HT-29 (cell line): ENCODE measurements at regions not wholly inside any gene's neighbourhood (a gene's known extent, or its start where the extent isn't known, plus 50 kb on each side); places are given as distances from the start of the nearest gene placed in this dataset.

Experiments used
- DNase-seq: peaks from one replicate; pipeline ENCODE4 v3.0.0-alpha.2; 2015; ENCODE audit warnings: low spot score

DNA sequence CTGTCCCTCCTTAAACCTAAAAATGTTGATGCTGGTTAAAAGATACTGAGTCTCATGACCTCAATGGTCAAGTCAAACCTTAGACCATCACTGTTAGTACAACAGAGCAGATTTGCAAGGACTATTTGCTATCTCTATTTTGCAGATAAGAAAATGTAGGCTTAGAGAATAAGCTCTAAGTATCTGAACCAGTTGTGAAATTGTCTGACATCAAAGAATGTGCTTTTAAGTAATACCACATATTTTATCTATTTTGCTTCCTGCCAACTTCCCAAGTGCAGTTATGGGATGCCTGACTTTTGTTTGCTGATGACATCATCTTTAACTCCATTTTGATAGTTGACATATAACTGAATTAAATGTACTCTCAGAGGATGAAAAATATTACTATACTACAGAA, 83.6 kb upstream of the TMEM106B start:
- no peak for DNase-seq

GRCh38 chr7:12130609-12131008, 80.5 kb upstream of the TMEM106B start:
- peak; percentile 49 for DNase-seq

DNA sequence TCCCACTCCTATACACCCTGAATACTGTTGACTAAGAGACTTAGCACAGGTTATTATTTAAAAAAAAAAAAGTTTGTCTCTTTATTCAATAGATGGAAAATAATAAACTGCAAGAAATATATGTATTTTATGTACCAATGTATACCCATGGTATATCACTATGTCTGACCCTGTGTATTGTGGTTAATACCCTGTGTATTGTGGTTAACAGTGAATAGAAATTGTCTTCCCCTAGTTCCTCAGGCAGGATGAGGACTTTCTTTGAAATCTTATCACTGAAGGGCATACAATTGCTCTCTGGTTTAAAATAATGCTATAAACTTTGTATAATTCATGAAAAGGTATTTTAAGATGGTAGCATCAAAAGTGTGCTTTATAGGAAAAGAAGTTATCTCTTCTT, 80.0 kb upstream of the TMEM106B start:
- DNase-seq, result no peak

- DNase-seq, result peak; percentile 65
These were observed 77.2 kb upstream of the TMEM106B start for GRCh38 chr7:12133865-12134264.

DNA sequence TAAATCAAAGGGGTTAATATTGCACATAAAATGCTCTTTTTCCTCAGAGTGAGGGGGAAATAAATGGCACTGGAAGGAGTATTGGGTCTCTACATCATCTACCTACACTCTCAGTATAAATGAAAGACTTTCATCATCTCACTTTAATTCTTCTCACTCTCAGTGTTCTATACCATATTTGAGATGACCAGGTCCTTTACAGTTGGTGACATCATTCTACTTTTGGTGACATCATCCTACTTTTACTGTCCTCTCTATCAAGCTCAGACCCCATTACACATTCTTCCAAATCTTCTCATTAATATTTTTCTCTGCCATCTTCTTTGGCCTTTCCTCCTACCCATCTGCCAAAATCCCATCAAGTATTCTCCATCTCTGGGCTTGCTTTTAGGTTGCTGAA, 74.6 kb upstream of the TMEM106B start:
- DNase-seq, result no peak

DNA sequence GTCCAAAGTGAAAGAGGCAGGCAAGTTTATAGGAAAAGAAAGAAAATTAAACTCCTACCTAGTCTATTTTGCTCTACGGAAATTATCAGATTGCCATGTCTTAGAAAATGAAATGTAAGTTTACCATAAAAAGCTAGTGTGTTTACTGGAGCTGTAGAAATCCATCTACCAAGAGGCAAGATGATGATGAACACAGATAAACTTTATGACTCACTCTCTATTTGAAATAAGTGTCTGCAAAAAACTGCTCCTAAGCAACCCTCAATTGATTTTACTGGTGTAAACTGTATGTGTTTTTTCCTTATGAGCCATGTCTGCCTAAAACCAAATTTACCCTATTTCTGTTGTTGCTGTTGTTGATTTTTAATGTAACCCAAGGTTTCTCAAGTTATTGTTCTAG, 73.8 kb upstream of the TMEM106B start:
- DNase-seq, result peak; percentile 50

DNA sequence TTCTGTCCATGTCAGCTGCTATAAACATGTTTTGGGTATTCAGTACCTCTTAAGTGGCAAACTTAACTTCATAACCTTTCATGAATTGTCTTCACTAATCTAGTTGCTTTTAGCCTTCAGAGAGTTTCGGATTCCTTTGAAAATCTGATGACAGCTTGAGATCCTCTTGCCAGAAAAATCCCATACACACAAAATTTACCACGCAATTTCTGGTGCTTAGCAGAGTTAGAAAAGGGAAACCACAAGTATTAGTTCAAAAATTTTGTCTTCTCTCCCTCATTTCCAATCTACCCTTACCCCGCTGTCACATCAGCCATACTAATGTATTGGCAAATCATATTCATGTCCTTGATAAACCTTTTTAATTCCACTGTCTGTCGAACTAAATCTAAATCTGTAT, 72.7 kb upstream of the TMEM106B start:
- no peak for DNase-seq

DNA sequence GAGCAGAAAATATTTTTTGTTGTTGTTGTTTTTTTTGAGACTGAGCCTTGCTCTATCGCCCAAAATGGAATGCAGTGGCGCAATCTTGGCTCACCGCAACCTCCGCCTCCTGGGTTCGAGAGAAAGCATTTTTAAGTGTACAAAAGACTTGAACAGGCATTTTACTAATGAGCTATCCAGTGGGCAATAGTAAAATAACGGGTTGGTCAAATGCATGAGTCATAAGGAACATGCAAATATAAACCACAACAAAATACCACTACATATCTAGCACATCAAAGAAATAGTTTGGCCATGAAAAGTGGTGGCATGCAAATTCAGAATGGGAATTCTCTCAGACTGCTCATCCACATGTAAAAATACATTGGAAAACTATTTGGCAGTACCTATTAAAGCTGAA, 71.7 kb upstream of the TMEM106B start:
- peak; percentile 40 for DNase-seq

DNA sequence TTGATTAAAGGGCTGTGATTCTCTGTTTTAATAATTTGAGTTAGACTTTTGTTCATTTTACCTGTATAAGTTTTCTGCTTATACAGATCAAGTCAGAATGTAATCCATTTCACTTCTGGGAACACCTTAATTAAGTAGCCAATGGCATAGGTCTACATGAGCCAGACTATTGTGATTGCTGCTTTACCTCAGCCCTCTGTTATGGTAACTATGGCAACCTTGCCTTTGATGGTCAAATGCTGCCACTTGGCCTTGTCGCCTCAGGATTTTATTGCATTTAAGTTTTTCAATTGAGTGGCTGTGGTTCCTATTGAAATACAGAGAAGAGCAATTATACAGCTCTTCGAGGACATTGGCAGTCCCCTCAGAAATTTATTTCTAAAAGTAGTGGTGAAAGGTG, 64.3 kb upstream of the TMEM106B start:
- no peak for DNase-seq

GRCh38 chr7:12152196-12152918, 58.7 kb upstream of the TMEM106B start:
- DNase-seq, result no peak

GRCh38 chr7:12154119-12154518, 57.0 kb upstream of the TMEM106B start:
- no peak for DNase-seq

GRCh38 chr7:12157517-12157916, 53.6 kb upstream of the TMEM106B start:
- DNase-seq, result no peak

GRCh38 chr7:12158334-12159060, 52.6 kb upstream of the TMEM106B start:
- DNase-seq, result peak; percentile 49

DNA sequence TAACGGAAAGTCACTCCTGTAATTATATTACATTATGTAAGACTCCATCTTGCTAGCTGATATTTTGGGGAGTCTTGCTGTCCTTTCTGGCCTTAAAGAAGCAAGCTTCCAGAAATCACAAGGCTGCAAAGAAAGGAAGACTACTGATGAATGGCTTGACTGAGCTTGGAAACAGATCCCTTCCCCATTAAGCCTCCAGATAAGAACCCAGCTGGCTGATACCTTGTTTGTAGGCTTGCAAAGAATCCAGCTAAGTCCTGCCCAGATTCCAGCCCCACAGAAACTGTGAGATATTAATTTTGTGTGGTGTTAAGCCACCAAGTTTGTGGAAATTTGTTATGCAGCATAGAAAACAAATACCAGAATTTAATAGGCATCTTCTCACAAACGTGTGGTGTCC, 49.9 kb upstream of the TMEM106B start:
- no peak for DNase-seq
